ENCODE measurements at regions not wholly inside any gene's neighbourhood (a gene's known extent, or its start where the extent isn't known, plus 50 kb on each side); places are given as distances from the start of the nearest gene placed in this dataset.
A peak's percentile ranks its signal among the peaks of the same experiment; 100 is the strongest.

DNA sequence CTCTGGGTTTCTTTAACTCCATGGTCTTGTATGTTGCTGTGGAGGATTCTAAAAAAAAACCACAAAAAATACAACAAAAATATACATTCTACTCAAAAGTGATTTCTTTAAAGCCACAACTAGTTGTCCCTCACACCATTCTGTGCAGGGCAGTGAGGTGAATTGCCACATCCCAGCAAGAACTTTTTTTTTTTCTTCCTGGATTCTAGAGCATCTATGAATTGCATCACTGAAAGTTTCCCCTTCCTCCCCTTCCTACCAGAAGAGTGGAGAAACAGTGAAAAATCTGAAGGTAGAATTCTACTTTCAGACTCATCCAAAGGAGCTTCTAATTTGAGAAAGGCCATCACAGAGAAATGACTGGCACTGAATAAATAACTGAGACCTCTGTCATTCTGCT is 395.3 kb downstream of the AEBP2 start:
- no peak for DNase-seq

DNA sequence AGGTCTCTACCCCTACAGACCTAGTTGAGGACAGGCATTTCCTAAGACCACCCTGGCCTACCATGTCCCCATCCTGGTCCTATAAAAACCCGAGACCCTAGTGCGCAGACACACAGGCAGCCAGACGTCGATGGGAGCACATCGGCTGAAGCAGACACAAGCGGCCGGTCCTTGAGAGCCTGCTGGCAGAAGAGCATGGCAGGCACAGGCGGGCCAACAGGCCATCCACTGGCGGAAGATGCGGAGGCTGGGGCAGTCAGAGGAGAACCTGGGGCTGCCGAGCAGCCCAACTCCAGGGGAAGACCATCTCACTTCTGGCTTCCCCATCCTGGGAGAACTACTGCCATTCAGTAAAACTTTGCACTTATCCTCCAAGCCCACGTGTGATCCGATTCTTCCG is 396.8 kb downstream of the AEBP2 start:
- no peak for DNase-seq

DNA sequence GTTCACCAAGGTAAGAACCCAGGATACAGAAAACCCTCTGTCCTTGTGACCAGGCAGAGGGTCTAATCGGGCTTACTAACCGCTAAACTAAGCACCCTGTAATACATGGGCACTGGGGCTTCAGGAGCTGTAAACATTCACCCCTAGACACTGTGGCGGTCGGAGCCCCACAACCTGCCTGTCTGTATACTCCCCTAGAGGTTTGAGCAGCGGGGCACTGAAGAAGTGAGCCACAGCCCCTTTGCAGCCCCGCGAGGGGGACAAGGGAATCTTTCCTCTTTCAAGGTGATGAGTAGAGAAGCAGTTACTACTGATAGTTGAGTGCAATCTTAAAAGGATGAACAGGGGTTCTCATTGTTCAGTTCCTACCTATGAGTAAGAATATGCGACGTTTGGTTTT is 397.2 kb downstream of the AEBP2 start:
- no peak for DNase-seq

DNA sequence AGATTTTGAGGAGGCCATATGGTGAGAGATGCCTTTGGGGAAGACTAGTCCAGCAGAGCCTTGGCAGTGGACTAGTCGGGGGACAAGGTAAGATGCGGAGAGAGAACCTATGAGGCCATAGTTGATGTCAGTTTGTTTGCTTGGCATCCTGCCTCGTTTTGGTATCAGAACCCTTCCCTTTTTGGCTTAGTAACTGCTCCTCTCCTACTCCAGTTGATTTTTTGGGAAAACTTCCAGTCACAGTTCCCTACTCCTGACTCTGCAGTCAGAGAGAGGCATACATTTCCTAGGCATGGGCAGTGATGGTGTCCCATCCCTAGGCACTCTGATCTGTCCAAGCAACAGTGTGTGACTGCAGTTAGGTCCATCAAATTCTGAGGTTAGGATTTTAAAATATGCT is 398.3 kb downstream of the AEBP2 start:
- no peak for DNase-seq

DNA sequence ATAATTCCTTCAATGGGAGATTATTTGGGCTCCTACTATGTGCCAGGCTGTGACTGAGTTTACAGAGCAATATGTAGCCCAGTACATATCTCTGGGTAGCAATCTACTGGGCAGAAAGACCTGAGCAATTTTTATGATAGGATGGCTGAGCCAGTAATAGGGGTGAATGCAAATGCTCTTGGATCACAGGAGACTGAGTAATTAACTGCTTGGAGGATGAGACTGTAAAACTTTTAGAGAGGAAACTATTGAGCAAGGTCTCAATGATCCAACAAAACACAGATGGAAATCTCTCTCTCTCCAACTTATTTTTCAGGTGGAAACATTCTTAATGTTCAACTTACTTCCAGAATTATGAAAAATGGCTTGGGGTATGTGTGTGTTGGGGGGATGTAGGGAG is 402.2 kb downstream of the AEBP2 start:
- no peak for DNase-seq

DNA sequence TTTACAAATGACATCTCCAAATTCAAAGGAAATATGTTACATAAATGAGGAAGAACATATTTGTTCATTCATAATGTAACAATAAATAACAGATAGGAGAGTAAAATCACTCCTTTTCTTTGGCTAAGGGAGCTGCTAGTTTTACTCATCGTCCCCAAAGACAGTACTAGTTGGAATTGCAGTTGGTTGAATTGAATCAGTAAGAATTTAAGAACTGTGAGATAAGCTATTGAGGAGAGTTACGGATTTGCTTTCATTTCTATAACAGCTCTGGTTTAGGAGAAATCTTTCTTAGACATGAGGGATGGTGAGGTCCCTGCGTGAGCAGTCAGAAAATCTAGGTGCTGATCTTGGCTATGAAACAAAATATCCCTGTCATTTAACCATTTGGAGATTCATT is 402.8 kb downstream of the AEBP2 start:
- DNase-seq: no peak

DNA sequence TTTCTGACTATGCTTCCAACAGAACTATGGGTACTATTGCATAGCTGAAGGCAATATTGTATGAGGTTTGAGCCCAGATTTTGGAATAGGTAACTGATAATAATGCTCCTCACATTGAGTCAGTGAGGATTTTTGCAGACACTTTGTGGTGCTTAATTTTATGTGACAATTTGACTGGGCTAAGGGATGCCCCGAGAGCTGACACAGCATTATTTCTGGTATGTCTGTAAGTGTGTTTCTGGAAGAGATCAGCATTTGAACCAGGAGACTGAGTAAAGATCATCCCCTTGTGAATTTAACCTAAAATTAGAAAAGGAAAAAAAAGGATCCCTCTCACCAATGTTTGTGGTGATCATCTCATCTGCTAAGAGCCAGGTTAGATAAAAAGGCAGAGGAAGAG is 404.9 kb downstream of the AEBP2 start:
- no peak for DNase-seq

DNA sequence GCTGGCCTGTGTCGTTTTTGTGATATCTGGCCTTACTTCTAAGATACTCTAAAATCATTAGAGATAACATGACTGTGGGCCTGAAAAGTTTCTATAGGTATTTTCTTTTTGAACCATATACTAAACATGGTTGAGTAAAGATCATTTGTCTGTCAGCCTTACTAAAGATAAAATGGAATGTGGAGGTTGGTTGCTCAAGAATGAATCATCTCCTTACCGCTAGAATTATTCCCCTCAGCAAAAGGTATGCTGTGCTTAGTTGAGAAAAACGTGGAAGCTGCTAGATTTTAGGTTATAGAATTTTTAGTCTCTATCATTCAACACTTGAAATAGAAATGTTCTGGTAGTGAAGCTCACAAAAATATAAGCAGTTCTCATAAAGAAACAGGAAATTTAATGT is 407.3 kb downstream of the AEBP2 start:
- no peak for DNase-seq

DNA sequence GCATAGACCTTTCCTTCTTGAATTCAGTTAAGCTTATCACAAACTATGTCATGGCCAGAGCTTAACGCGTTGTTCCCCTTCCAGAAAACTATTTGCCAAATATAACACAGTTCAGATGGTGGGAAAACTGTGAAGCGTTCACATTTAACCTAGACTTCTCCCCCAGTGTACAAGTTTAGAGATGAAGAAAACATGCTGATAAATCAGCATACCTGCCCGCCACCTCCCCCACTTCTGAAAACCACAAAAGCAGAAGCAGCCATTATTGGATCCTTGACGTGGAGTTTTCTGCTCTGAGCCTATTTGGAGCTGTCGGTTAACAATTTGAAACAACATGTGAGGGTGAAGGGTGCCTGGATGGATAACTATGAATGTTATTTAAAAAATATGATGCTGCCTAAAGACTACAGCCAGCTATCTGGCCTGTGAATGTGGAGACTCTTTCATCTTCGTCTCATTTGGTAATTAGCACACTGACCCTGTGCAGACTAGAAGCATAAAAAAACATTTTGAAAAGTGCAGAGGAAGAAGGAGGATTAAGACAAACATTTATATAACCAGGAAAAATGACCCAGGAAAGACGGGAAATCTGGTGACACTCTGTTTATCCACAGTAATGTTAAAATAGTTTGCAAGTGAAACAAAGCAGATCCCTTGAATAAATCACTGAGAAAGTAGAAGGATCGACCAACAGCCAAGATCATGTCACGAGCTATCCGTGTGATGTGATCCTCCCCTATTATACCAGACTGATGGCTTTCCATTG is 408.2 kb downstream of the AEBP2 start:
- DNase-seq: no peak

DNA sequence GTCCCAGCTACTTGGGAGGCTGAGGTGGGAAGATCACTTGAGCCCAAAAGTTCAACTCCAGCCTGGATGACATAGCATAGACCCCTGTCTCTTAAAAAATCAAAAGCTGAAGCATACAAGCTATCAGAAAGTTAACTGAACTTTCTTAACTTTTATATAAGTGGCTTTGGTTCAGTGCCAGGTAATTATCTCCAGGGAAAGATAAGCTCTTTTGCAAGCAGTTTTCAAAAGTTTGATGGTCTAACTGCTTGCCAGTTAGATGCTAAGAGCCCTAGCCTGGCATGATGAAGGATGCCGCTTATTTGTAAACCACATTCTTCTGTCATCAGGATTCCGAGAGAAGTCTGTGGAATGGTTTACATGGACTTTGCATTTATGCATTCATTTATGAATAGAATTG is 409.1 kb downstream of the AEBP2 start:
- DNase-seq: no peak

DNA sequence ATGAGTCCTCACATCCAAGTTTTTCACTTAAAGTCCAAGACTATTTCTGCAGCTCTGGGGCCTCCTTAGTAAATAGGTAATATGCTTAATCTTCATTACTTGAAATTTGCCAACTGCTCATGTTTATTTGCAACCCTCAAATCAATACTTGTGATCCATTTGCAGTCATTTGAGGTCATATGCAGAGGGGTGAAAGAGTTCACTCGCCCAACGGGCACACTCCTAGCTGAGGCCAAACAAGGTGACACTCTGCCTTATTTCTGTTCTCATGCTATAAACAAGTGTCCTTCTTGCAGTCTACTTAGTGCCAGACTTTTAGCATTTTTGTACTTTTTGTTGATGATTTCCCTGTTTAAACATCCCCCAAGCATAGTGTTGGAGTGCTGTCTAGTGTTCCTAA is 409.9 kb downstream of the AEBP2 start:
- no peak for DNase-seq

DNA sequence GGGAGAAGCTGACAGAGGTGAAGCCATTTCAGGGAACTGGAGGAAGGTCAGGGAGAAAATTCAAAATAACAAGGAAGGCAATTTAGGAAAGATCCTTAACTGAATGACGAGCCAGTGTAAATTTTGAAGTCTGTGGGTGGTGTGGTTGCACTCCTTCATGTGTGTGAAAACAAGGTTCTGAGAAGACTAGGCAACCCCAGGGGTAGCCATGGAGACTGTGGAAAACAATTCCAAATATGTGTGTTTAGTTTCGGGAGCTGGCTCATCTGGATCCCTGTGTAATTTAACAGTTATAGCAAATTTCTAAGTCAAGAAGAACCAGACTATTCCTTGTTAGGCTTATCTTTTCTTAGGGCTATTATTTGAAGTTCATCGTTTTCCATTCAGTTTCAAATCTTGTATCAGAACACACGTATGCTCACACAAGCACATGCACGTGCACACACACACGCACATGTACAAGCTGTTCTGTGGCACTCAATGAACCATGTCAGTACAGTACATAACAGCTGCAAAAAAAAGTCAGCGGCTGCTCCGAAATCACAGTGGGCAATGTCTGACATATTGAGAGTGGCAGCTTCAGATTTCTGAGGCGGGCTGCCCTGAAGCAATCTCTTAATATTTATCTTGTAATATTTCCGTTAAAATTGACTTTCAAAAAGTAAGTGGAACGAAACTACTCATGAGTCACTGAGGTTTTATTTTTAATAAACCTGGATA is 411.2 kb downstream of the AEBP2 start:
- DNase-seq: peak; percentile 18

DNA sequence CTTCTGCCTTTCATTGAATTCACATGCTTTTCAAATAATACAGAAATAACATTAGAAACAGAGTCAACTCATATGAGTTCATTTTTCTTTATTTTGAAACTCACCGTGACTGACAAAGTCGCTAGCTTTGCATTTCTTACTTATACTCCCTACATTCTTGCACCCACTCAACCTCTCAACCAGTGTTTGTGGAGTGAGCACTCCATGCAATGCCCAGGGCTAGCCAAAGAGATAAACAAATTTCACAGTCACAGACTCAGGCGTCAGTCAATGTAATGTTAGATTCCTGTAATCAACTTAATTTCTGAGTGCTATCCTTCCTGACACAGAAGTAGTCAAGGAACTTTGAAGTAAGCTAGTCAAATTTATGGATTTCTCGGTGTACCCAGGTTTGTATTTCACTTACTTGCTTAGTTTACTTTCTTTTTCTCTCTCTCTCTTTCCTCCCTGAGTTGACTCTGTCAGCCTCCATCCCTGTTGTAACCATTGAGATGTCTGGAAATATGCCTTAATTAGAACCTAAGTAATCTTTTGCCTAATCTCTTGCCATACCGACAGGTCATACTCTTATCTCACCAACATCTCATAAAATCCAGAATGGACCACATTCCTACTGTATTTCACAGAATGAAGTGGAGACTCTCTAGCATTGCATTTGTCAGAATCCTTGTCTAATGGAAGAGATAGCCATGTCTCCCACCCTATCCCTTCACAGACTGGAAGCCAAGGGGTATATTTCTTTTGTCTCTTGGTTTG is 413.0 kb downstream of the AEBP2 start:
- DNase-seq: no peak

DNA sequence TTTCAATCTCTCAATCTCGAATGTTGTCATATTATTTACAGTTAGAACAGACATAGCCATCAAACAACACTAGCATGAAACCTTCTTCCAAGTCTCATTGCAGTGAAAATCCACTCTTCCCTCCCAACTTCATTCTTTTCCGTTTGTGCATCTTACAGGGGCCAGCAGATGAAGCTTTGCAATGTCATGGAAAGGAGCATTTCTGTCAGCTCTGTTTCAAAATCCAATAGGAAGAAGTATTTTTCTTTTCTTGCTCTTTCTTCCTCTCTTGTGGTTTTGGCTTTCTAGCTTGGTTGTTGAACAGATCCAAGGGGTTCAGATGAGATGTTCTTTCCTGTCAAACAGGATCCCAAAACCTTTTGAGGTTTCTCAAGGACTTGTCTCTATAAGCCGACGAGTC is 416.6 kb downstream of the AEBP2 start:
- DNase-seq: no peak

DNA sequence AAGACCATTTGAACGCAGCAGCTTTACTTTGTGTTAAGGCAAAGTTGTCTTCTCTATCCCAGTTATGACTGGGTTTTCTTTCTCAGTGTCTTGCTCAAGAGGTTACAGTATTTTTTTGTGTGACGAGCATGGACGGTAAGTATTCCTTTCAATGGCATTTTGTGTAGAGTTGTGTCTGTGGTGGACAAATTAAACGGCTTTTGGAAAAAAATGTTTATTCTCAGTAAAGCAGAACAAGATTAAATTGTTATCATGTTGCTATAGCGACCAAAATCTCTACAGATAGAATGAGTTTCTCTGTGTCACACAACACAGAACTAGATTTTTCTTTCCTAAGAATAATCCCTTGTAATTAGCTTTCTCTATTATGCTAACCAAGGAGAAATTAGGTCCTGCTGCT is 417.1 kb downstream of the AEBP2 start:
- no peak for DNase-seq

DNA sequence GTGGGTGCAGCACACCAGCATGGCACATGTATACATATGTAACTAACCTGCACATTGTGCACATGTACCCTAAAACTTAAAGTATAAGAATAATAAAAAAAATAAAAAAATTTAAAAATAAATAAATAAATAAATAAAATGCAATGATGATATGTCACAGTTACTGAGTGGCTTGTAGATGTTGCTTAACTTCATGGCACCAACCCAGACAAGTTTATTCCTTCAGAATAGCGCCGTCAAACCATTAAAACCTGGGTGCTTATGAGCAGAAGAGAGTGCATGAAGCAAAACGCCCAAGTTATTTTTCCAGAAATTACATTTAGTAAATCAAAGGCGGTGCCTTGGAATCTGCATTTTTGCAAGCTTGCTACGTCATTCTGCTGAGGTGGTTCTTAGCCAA is 417.9 kb downstream of the AEBP2 start:
- DNase-seq: no peak

DNA sequence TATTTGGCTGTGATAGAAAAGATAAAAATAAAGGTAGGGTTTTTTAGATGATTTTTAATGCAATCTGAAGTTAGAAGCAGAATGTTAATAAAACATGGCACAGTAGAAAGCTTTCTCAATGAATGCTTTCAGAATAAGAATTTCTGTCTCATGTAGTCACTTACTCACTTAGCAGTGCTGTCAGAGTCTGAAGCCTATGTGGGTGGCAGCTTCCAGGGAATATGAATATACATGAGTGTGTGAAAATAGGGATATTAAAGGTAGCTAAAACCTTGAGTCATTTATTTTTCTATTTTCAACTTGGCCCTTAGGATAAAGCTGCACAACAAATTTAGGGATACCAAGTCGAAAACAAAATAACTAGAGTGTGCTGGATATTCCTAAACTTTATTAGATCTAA is 427.9 kb downstream of the AEBP2 start:
- DNase-seq: no peak

DNA sequence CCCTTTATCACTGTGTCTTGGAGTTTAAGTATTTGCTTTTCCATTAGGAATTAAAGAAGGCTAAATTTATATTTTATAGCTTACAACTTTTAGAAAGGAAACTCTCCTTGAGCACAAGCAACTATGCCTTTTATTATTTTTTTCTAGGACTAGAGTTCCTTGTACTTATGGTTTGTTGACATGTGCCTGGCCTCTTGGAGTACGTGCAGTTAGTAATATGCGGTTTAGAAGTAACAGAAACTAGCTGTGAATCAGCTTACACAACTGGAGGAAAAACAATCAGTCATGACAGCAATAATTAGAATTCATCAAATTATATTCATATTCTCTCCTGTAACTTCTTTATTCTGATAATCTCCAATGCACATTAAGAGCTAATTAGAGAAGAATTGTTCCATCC is 428.7 kb downstream of the AEBP2 start:
- no peak for DNase-seq

DNA sequence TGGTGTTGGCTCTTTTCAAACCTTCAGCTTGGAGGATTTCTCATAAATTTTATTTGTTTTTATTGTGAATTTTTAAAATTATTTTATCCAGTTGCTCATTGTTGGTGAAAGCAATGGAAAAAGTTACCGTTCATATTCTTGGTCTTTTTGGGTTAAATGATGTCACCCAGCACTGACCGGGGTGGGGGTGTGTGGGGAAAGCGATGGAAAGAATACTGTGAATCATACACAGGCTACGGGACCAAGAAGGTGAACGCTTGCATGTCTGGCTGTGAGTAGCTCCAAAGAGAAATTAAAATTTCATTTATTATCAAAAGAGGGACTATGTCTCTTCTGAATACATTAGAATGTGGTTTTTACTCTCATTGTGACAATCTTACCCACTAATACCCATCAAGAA is 430.1 kb downstream of the AEBP2 start:
- peak; percentile 22 for DNase-seq

DNA sequence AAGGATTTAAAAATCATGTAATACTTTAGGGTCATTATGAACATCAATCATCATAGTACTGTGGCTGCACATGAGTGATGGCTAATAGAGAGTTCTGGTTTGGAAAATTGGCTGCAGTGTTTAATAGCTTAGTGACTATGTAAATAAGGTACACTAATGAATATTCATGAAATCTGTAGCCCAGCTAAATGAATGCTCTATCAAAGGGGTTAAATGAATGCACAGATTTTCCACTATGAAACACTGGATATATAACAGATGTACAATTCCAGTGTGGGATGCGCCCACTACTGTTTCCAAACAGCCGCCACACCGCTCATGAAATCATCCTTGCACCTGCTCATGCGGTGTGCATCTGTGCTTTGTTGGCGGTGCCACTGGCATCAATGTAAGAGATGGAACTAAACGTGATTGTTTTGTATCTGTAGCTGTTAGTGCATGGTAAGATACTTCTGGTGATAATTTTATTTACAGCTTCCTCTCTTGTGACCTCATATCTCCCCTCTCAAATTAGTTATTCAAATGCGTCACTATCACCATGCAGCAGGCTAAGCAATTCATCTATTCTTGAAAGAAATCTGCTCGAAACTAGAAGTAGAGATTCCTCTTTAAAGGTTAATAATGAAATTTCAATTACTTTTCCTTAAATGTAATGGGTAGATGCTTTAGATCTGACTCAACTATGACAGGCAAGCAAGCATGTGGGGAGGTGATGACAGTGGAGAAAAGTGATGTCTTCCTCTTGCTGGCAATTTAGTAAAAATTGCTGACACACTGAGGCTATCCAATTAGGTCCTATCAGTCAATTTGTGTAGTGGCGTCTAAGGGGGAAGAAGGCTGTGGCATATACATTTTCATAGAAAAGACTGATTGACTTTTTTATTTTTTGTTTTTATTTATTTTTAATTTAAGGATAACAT is 433.6 kb downstream of the AEBP2 start:
- no peak for DNase-seq

DNA sequence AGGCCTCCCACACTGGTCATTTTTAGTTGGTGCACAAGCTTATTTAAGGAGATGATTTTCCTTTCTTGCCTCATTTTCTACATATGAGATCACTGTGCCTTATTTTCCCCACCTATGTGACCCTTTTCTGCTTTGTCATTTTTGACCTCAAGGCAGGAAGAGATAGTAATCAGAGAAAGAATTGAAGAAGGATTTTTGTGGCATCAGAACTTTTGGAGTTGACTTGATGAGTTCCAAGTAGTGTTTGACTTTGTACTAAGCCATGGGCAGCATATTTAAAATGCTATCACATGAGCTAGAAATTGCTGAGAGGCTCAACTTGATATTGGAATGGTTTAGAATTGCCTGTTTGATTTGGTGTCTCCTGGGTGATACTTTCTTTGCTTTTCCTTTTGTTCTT is 440.8 kb downstream of the AEBP2 start:
- no peak for DNase-seq

DNA sequence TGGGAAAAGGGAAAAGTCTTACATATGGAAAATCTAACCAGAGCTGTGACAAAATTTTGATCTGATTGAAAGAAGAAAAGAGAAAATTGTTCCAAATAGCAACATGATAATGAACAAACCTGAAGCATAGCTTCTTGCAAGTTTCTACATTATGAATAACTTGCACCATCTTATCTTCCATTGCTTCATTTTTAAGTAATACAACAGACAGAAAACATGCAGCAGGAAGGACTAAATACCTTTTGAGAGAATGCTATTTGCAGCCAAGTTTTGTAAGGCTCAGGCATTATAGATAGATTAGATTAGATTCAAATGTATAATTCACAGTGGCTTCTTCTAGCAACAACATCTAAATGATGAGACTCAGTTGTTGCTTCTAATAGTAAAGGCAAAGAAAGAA is 441.4 kb downstream of the AEBP2 start:
- no peak for DNase-seq

DNA sequence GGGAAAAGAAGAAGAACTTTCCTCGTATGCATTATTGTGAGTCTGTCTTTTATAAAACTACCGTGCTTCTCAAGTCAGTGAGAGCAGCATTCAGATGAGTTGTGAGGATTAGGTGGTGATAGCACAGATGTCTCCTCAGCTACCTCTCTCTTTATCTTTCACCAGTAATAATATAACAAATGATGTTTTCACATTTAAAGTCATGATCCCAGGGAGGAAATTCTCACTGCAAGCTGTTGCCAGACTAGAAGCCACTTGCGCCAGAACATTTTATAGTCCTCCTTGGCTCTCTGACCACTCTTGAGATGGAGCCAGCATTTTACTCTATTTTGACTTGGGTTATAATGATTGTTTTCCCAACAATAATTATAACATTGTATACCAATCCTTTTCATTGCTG is 443.1 kb downstream of the AEBP2 start:
- DNase-seq: no peak
